Fibroblast of skin of right quadriceps (primary cell): ENCODE measurements at regions not wholly inside any gene's neighbourhood (a gene's known extent, or its start where the extent isn't known, plus 50 kb on each side); places are given as distances from the start of the nearest gene placed in this dataset.
"Not testable (repeated sequence)": the region's sequence is repeated elsewhere in the genome, so short reads cannot be mapped to it uniquely, and the experiment has no call there.

Experiments
- DNase-seq: peaks from one replicate; pipeline ENCODE4 v3.0.0-alpha.2; 2013

DNA sequence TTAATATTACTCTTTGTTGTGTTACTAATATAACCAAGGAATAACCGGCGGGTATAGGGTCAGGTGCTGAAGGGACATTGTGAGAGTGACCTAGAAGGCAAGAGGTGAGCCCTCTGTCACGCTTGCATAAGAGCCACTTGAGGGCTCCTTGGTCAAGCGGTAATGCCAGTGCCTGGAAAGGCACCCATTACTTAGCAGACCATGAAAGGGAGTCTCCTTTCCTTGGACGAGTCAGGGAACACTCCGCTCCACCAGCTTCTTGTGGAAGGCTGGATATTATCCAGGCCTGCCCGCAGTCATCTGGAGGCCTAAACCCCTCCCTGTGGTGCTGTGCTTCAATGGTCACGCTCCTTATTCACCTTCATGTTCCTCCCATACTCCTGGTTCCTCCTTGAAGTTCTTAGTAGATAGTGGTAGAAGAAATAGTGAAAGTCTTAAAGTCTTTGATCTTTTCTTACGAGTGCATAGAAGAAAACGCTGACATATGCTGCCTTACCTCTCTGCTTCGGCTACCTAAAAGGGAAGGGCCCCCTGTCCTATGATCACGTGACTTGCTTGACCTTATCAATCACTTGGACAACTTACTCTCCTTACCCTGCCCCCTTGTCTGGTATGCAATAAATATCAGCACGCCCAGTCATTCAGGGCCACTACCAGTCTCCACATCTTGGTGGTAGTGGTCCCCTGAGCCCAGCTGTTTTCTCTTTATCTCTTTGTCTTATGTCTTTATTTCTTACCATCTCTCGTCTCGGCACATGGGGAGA, 59.6 kb upstream of the DMRTB1 start:
- DNase-seq: not testable (repeated sequence)

DNA sequence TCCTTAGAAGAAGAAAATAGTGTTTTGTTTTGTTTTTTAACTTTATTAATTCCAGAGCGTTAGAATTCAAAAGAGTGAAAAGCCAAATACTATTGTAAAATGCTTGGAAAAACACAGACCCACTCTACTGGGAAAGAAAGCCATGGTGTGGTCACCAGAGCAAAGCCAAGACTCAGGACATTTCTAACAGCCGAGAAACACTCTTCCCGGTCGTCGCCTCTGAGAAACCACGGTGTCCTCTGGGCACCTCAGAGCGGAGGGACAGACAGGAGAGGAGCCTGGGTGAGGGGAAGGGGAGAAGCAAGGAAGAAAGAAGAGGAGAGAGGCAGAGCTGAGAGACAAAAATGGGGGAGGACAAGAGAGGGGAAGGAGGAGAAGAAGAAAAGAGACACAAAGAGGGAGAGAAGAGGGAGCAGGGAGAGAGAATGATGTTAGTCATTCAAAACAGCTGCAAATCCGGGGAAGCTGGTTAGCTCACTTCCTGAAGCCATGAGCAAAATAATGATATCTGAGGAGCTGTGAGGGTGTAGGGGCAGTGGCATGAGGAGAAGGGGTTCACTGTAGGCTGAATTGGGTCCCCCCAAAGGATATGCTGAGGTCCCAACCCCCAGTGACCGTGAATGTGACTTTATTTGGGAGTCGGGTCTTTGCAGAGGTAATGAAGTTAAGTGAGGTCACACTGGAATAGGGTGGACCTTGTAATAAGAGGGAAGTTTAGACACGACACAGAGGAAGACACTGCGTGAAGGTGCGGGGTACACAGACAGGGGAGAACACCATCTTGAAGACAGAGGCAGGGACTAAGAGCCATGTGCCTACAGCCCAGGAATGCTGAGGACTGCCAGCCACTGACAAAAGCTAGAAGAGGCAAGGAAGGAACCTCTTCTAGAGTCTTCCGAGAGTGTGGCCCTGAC, 58.2 kb upstream of the DMRTB1 start:
- DNase-seq: no peak

DNA sequence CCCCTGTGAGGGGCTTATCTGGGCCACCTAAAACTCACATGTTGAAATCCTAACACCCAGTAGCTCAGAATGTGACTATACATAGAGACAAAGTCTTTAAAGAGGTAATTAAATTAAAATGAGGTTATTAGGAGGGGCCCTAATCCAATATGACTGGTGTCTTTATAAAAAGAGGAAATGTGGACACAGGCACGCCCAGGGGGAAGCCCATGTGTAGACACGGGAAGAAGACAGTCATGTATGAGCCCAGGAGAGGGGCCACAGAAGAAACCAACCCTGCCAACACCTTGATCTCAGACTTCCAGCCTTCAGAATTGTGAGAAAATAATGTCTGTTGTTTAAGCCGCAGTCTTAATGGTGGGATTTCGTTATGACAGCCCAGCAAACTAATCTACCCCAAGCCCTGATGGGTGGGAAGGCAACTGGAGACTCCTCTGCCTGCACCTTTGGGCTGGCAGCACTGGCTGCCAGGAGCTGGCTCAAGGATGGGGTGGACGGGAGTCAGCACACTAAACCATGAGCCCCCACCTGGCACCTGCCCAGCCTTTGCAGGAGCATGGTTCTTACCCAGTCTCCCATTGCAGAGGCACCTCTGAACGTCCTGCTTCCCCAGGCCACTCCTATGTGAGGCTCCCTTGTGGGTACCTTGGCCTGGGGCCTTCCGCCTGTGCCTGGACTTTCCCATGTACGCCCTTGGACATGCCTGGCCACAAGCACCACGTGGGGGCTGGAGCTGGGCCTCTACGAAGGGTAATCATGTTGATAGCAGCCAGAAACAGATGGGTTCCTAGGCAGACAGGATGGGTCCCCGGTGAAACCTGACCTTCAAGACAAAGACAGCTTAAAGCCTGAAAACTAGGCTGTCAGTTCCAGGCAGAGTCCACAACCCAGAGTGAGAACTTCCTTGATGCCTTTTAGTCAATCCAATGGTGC, 57.1 kb upstream of the DMRTB1 start:
- DNase-seq: no peak

DNA sequence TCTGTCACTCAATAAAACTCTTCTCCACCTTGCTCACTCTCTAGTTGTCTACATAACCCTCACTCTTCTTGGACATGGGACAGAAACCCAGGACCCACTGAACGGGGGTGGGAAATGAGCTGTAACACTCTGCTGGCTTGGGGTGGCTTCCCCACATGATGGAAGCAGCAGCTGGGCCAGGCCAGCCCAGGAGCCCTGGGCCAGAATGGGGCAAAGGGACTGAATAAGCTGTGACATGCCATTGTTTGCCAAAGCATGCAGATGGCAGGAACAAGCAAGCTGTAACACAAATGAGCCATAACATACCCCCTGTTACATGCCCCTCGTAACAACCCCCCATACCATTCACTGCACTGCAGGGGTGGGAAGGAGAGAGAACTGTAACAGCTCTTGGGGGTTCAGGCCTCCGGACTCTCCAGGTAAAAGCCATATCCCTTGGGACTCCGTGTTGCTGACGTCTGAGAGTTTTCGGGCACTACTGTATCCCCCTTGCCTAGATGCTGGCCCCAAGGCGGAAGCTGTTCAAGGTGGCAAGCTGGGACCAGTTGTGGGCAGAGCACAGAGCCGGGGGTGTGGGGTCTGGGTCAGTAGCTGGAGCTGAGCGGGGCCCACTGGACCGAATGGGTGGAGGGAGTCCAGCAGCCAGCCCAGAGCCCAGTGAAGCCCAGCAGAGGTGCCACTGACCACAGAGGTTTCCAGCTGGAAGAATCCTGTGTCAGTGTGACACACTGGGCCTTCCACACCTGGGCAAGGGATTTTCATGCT, 56.1 kb upstream of the DMRTB1 start:
- DNase-seq: no peak

DNA sequence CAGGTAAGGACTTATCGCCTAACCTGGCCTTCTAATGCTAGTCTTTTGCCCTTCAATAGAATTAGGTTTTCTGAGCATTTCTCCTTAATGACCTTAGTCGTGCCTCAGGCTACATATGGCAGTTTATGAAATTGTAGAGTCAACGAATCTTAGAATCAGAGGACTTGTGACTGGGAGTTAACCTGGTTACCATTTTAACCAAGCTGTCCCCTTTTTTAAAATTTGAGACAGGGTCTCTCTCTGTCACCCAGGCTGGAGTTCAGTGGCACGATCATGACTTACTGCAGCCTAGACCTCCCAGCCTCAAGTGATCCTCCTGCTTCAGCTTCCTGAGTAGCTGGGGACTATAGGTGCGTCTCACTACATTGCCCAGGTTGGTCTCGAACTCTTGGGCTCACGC, 53.5 kb upstream of the DMRTB1 start:
- no peak for DNase-seq

DNA sequence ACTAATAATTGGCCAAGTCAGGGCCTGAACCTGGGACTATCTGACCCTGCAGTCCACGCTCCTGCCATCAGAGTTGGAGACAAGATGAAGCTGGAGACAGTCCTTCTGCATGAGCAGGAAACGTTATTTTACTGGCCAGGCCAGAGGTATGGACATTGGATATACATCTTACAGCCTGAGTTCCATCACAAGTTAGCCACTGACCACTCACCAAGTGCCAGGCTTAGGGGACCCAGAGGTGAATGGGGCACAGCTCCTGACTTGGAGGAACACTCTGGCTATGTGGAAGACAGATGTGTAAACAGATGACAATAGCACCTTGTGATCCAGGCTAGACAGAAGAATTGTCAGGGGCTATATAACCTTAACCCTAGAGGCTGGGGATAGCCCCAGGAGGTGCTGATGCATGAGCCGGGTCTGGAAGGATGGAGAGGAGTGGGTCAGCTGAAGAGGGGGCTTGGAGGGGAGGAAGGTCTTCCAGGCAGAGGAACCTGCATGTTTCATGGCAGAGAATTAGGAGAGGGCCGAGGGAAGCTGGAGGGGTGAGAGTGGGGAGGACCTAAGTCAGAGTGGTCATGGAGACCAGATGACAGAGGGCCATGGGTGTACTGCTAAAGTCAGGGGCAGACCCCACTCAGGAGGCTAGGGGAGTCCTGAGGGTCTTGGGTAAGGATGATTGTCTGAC, 52.5 kb upstream of the DMRTB1 start:
- DNase-seq: no peak

DNA sequence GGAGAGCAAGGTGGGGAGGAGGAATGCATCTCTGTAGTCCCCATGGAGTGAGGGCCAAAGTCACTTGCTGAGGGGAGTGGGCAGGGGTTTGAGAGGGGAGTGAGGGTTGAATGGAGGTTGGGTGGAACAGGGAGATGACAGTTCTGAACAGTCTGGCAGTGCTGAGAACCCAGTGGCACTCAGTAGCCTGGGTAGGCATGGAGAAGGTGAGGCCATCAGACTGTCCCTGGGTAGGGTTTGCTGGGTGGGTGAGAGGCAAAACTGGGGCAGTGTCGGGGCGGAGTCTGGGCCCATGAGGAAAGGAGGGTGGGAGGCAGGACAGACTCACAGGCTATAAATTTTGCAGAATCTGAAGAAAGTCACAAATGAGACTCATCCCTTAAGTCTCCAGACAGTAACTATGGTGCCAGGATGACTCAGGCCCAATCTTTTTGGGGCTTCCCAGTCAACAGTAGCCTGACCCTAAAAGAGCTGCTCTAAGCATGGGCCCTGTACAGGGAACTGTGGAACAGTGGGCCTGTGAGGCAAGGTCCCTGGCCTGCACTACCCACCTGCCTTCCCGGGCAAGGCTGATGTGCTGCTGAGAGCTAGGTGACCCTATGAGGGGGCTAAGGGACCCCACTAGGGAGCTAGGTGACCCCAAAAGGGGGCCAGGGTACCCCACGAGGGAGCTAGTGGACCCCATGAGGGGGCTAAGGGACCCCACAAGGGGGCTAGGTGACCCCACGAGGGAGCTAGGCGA, 51.0 kb upstream of the DMRTB1 start:
- DNase-seq: peak; percentile 22

DNA sequence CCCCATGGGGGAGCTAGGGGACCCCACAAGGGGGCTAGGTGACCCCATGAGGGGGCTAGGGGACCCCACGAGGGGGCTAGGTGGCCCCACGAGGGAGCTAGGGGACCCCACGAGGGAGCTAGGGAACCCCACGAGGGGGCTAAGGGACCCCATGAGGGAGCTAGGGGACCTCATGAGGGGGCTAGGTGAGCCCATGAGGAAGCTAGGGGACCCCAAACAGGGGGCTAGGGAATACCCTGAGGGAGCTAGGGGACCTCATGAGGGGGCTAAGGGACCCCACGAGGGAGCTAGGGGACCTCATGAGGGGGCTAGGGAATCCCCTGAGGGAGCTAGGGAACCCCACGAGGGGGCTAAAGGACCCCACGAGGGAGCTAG, 50.5 kb upstream of the DMRTB1 start:
- no peak for DNase-seq

DNA sequence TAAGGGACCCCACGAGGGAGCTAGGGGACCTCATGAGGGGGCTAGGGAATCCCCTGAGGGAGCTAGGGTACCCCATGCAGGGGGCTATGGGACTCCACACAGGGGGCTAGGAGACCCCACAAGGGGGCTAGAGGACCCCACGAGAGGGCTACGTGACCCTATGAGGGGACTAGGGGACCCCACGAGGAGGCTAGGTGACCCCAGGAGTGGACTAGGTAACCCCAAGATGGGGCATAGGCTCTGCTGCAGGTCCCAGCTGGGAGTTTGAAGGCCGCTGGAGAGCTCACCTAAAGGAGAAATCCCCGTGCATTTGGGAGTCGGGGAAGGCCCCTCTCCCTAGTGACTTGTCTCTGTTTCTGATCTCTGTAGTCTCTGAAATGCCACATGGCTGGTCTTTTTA, 50.0 kb upstream of the DMRTB1 start:
- no peak for DNase-seq
